WTC11 (cell line): ENCODE measurements at regions not wholly inside any gene's neighbourhood (a gene's known extent, or its start where the extent isn't known, plus 50 kb on each side); places are given as distances from the start of the nearest gene placed in this dataset.

Experiments used
- CREB1 ChIP-seq: sonication (generic); formaldehyde crosslinking; IDR thresholded peaks from 2 replicates; pipeline ENCODE4 v1.8.0; 2023; ENCODE audit warnings: mild to moderate bottlenecking, missing genetic modification reagents
- FOXP4 ChIP-seq: sonication (generic); formaldehyde crosslinking; IDR thresholded peaks from 2 replicates; pipeline ENCODE4 v1.8.0; 2022; ENCODE audit warnings: mild to moderate bottlenecking, missing genetic modification reagents
- HMGXB4 ChIP-seq: sonication (generic); formaldehyde crosslinking; IDR thresholded peaks from 2 replicates; pipeline ENCODE4 v1.8.1; 2023; ENCODE audit warnings: mild to moderate bottlenecking, moderate library complexity, missing genetic modification reagents
- JUN ChIP-seq: sonication (generic); formaldehyde crosslinking; IDR thresholded peaks from 2 replicates; pipeline ENCODE4 v1.8.0; 2023; ENCODE audit warnings: mild to moderate bottlenecking, missing genetic modification reagents
- NFYB ChIP-seq: sonication (generic); formaldehyde crosslinking; conservative IDR thresholded peaks from 2 replicates; pipeline ENCODE4 v1.8.0; 2022; ENCODE audit warnings: low read depth, missing genetic modification reagents
- NR1H2 ChIP-seq: sonication (generic); formaldehyde crosslinking; IDR thresholded peaks from 2 replicates; pipeline ENCODE4 v1.9.0; 2021; ENCODE audit warnings: mild to moderate bottlenecking, moderate library complexity, missing genetic modification reagents
- PRRX2 ChIP-seq: fragments of 250-450 bp; sonication (Bioruptor Pico); IDR thresholded peaks from 2 replicates; pipeline ENCODE4 v1.8.0; 2021; ENCODE audit warnings: mild to moderate bottlenecking
- RELA ChIP-seq: sonication (generic); formaldehyde crosslinking; IDR thresholded peaks from 2 replicates; pipeline ENCODE4 v1.8.1; 2022; ENCODE audit warnings: missing genetic modification reagents, mild to moderate bottlenecking, borderline replicate concordance
- SOX15 ChIP-seq: fragments of 250-450 bp; sonication (Bioruptor Pico); IDR thresholded peaks from 2 replicates; pipeline ENCODE4 v1.9.0; 2021; ENCODE audit warnings: mild to moderate bottlenecking
- ZNF263 ChIP-seq: sonication (generic); formaldehyde crosslinking; IDR thresholded peaks from 2 replicates; pipeline ENCODE4 v1.8.1; 2022; ENCODE audit warnings: low read depth, mild to moderate bottlenecking, moderate library complexity, missing genetic modification reagents
- ZNF281 ChIP-seq: sonication (generic); formaldehyde crosslinking; IDR thresholded peaks from 2 replicates; pipeline ENCODE4 v1.8.0; 2023; ENCODE audit warnings: mild to moderate bottlenecking, missing genetic modification reagents
- ZNF396 ChIP-seq: fragments of 250-450 bp; sonication (Bioruptor Pico); IDR thresholded peaks from 2 replicates; pipeline ENCODE4 v1.8.0; 2021; ENCODE audit warnings: mild to moderate bottlenecking, moderate library complexity, borderline replicate concordance
- ZNF423 ChIP-seq: fragments of 250-450 bp; sonication (Bioruptor Pico); IDR thresholded peaks from 2 replicates; pipeline ENCODE4 v2.1.2; 2022; ENCODE audit warnings: mild to moderate bottlenecking, moderate library complexity
- TF ChIP-seq, protein P1 (sequence below): sonication (generic); formaldehyde crosslinking; IDR thresholded peaks from 2 replicates; pipeline ENCODE4 v1.8.1; 2023; ENCODE audit warnings: mild to moderate bottlenecking, missing genetic modification reagents
- TF ChIP-seq, protein P2 (sequence below): fragments of 250-450 bp; sonication (Bioruptor Pico); IDR thresholded peaks from 2 replicates; pipeline ENCODE4 v1.9.0; 2021; ENCODE audit warnings: mild to moderate bottlenecking
- TF ChIP-seq, protein P3 (sequence below): sonication (generic); formaldehyde crosslinking; conservative IDR thresholded peaks from 2 replicates; pipeline ENCODE4 v1.8.1; 2023; ENCODE audit warnings: mild to moderate bottlenecking, low read depth, missing genetic modification reagents, moderate library complexity
- TF ChIP-seq, protein P4 (sequence below): sonication (generic); formaldehyde crosslinking; IDR thresholded peaks from 2 replicates; pipeline ENCODE4 v1.8.1; 2022; ENCODE audit warnings: mild to moderate bottlenecking, moderate library complexity, missing genetic modification reagents
- TF ChIP-seq, protein P5 (sequence below): sonication (generic); formaldehyde crosslinking; IDR thresholded peaks from 2 replicates; pipeline ENCODE4 v1.8.1; 2022; ENCODE audit warnings: low read depth, missing genetic modification reagents, borderline replicate concordance
- TF ChIP-seq, protein P6 (sequence below): sonication (generic); formaldehyde crosslinking; IDR thresholded peaks from 2 replicates; pipeline ENCODE4 v1.8.1; 2023; ENCODE audit warnings: mild to moderate bottlenecking, missing genetic modification reagents, moderate library complexity
- TF ChIP-seq, protein P7 (sequence below): sonication (generic); formaldehyde crosslinking; IDR thresholded peaks from 2 replicates; pipeline ENCODE4 v1.8.0; 2022; ENCODE audit warnings: mild to moderate bottlenecking, missing genetic modification reagents

DNA sequence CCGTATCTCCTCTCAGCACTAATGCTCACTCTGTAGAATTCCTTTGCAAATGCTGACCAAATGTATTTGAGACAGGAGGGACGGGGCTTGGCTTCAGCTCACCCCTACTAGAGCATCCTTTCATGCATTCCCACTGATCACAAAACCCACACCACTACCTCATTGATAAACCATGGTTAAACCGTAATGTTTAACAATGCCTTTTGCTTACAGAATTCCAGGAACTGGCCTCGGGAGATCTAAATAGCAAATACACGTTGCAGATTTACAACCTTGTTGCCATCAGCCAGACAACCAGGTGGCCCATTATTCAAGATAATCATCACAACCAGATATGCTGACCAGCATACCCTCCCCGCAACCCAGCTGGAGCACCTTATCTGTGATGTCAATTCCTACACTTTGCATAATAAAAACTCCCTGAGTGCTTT lies 391.9 kb downstream of the KCTD8 start (continued):
- TF ChIP-seq, protein P1, sequence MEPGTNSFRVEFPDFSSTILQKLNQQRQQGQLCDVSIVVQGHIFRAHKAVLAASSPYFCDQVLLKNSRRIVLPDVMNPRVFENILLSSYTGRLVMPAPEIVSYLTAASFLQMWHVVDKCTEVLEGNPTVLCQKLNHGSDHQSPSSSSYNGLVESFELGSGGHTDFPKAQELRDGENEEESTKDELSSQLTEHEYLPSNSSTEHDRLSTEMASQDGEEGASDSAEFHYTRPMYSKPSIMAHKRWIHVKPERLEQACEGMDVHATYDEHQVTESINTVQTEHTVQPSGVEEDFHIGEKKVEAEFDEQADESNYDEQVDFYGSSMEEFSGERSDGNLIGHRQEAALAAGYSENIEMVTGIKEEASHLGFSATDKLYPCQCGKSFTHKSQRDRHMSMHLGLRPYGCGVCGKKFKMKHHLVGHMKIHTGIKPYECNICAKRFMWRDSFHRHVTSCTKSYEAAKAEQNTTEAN (CRISPR knock-in tag): no peak
- no peak for TF ChIP-seq PRRX2 (CRISPR knock-in tag)
- TF ChIP-seq FOXP4: no peak
- no peak for TF ChIP-seq NFYB (CRISPR knock-in tag)
- TF ChIP-seq, protein P2, sequence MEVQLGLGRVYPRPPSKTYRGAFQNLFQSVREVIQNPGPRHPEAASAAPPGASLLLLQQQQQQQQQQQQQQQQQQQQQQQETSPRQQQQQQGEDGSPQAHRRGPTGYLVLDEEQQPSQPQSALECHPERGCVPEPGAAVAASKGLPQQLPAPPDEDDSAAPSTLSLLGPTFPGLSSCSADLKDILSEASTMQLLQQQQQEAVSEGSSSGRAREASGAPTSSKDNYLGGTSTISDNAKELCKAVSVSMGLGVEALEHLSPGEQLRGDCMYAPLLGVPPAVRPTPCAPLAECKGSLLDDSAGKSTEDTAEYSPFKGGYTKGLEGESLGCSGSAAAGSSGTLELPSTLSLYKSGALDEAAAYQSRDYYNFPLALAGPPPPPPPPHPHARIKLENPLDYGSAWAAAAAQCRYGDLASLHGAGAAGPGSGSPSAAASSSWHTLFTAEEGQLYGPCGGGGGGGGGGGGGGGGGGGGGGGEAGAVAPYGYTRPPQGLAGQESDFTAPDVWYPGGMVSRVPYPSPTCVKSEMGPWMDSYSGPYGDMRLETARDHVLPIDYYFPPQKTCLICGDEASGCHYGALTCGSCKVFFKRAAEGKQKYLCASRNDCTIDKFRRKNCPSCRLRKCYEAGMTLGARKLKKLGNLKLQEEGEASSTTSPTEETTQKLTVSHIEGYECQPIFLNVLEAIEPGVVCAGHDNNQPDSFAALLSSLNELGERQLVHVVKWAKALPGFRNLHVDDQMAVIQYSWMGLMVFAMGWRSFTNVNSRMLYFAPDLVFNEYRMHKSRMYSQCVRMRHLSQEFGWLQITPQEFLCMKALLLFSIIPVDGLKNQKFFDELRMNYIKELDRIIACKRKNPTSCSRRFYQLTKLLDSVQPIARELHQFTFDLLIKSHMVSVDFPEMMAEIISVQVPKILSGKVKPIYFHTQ: no peak
- TF ChIP-seq SOX15 (CRISPR knock-in tag): no peak
- TF ChIP-seq ZNF396 (CRISPR knock-in tag): no peak
- TF ChIP-seq, protein P3, sequence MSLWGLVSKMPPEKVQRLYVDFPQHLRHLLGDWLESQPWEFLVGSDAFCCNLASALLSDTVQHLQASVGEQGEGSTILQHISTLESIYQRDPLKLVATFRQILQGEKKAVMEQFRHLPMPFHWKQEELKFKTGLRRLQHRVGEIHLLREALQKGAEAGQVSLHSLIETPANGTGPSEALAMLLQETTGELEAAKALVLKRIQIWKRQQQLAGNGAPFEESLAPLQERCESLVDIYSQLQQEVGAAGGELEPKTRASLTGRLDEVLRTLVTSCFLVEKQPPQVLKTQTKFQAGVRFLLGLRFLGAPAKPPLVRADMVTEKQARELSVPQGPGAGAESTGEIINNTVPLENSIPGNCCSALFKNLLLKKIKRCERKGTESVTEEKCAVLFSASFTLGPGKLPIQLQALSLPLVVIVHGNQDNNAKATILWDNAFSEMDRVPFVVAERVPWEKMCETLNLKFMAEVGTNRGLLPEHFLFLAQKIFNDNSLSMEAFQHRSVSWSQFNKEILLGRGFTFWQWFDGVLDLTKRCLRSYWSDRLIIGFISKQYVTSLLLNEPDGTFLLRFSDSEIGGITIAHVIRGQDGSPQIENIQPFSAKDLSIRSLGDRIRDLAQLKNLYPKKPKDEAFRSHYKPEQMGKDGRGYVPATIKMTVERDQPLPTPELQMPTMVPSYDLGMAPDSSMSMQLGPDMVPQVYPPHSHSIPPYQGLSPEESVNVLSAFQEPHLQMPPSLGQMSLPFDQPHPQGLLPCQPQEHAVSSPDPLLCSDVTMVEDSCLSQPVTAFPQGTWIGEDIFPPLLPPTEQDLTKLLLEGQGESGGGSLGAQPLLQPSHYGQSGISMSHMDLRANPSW (CRISPR knock-in tag): no peak
- TF ChIP-seq RELA (CRISPR knock-in tag): no peak
- no peak for TF ChIP-seq ZNF281 (CRISPR knock-in tag)
- no peak for TF ChIP-seq ZNF263 (CRISPR knock-in tag)
- no peak for TF ChIP-seq NR1H2 (CRISPR knock-in tag)
- TF ChIP-seq, protein P4, sequence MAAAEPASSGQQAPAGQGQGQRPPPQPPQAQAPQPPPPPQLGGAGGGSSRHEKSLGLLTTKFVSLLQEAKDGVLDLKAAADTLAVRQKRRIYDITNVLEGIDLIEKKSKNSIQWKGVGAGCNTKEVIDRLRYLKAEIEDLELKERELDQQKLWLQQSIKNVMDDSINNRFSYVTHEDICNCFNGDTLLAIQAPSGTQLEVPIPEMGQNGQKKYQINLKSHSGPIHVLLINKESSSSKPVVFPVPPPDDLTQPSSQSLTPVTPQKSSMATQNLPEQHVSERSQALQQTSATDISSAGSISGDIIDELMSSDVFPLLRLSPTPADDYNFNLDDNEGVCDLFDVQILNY (CRISPR knock-in tag): no peak
- no peak for TF ChIP-seq JUN (CRISPR knock-in tag)
- no peak for TF ChIP-seq CREB1 (CRISPR knock-in tag)
- no peak for TF ChIP-seq HMGXB4
- TF ChIP-seq, protein P5, sequence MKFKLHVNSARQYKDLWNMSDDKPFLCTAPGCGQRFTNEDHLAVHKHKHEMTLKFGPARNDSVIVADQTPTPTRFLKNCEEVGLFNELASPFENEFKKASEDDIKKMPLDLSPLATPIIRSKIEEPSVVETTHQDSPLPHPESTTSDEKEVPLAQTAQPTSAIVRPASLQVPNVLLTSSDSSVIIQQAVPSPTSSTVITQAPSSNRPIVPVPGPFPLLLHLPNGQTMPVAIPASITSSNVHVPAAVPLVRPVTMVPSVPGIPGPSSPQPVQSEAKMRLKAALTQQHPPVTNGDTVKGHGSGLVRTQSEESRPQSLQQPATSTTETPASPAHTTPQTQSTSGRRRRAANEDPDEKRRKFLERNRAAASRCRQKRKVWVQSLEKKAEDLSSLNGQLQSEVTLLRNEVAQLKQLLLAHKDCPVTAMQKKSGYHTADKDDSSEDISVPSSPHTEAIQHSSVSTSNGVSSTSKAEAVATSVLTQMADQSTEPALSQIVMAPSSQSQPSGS (CRISPR knock-in tag): no peak
- TF ChIP-seq, protein P6, sequence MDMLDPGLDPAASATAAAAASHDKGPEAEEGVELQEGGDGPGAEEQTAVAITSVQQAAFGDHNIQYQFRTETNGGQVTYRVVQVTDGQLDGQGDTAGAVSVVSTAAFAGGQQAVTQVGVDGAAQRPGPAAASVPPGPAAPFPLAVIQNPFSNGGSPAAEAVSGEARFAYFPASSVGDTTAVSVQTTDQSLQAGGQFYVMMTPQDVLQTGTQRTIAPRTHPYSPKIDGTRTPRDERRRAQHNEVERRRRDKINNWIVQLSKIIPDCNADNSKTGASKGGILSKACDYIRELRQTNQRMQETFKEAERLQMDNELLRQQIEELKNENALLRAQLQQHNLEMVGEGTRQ (CRISPR knock-in tag): peak; percentile 27; the same call in 1 of the 2 replicates
- TF ChIP-seq, protein P7, sequence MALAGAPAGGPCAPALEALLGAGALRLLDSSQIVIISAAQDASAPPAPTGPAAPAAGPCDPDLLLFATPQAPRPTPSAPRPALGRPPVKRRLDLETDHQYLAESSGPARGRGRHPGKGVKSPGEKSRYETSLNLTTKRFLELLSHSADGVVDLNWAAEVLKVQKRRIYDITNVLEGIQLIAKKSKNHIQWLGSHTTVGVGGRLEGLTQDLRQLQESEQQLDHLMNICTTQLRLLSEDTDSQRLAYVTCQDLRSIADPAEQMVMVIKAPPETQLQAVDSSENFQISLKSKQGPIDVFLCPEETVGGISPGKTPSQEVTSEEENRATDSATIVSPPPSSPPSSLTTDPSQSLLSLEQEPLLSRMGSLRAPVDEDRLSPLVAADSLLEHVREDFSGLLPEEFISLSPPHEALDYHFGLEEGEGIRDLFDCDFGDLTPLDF (CRISPR knock-in tag): no peak
- TF ChIP-seq ZNF423 (CRISPR knock-in tag): peak; percentile 28; the same call in 1 of the 2 replicates
